DMS79 (cell line): ENCODE measurements at regions not wholly inside any gene's neighbourhood (a gene's known extent, or its start where the extent isn't known, plus 50 kb on each side); places are given as distances from the start of the nearest gene placed in this dataset.

Experiments
- DNase-seq: peaks from one replicate; lab custom pipeline; 2025; lab: John Stamatoyannopoulos, UW

DNA sequence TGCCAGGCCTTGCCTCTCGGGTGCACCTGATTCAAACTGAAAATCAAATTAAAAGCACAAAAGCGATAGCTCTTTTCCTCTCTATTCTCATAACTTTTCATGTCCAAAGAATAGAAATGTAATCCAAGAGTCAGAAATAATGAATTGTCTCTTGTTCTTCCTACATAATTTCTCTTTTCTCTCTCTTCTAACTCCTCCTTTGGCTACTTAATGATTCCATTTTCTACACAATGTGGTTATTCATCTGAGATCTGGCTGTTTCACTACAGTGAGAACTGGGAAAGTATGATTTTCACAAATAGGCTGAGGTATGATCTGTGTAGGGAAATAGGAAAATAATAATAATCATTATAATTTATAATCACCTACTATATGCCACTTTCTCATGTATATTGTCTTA lies 703.5 kb downstream of the PDHA2 start:
- no peak for DNase-seq

DNA sequence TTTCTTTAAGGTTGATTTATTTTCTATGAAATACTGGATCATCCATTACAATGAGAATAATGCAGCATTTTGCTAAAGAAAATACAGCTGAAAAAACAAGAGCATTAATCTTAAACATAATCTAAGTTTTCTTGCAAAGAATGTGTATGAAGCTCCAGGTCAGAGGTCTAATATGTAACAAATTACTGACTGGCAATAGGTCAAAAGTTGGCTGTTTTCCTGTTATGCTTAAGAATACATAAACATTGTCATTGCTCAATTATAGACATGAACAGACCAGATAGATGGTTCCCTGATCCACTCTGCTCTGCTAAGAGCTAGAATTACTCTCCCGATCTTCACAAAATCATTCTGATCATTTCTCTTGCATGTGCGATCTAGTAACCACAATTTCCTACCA lies 718.6 kb downstream of the PDHA2 start:
- no peak for DNase-seq

DNA sequence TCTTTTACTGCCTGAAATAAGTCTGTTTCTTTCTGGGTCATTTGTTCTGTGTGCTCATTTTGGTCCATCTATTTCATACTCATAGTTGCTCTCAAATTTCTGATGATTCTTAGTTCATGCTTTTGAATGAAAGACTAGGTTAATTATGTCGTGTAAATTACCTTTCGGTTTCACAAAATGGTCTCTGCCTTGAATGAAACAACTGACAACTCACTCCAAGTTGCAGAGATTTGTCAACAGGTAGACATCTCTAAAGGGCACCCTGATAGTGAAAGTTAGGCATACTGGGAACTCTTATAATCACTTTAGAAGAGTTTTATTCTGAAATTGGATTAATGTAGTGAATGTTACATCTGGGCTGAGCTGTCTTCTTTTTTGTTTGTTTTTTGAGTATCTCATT lies 726.9 kb downstream of the PDHA2 start:
- no peak for DNase-seq

DNA sequence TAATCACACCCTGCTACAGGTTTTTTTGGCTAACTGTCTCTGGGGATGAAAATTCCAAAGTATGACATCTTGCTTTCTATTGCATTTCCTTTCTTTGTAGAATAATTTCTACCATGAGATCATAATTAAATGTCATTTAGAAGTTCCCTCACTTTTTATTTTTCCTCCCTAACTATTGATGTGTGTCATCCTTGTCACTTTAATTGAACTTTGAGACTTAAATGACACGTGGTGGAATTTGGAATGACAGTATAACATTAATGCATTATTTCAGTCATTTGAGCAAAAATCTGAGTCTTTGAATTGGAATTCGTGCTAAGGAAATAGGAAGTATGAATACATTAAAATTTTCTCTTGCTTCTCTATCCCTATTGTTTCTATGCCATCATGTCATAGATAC lies 745.4 kb downstream of the PDHA2 start:
- DNase-seq = no peak

DNA sequence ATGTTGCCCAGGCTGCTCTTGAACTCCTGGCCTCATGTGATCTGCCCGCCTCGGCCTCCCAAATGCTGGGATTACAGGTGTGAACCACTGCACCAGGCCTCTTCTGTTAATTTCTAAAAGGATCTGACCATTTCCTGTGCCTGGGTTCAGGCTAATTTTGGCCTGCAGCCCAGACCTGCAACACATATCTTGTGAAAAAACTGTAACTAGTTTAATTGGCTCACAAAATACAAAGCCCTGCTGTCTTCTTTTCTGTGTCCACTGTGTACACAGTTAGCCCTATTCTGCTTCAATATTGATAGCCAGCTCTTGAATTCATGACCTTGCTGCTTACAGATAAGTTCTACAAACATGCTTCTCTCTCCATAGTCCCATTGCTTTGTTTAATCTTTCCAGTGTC lies 753.5 kb downstream of the PDHA2 start:
- no peak for DNase-seq

DNA sequence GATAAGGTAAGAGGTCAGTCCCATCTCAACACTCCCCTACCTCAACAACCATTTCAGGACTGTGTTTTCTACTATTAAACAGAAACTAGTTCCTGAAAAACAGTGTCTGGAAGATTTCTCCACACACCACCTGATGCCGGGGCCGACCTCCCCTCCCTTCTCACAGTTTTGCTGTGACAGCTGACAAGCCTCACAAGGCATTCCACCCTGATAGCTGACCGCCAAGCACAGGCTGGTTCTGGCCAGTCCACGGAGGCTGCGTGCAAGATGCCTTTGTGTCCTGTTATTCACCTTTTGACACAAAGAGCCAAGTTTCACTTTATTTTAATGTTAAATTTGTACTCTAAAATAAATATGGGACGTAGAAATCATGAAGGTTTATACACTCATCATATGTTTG lies 758.6 kb downstream of the PDHA2 start:
- no peak for DNase-seq

DNA sequence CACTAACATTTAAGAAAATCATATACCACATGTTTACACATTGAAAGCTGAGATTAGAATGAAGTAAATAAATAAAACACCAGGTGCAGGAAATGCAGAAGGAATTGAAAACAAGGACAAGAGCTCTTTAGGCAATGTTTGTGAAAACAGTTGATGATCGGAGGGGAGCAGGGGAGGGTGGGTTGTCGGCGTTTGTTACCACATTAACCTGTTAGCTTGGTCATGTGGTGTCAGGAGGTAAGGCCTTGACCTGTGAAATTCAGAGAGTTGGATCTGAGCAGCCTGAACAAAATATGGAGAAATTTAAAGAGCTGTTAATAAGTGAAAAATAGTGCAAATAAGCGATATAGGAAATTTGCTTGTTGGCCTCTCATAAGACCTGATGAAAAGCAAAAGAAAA lies 759.9 kb downstream of the PDHA2 start:
- no peak for DNase-seq

DNA sequence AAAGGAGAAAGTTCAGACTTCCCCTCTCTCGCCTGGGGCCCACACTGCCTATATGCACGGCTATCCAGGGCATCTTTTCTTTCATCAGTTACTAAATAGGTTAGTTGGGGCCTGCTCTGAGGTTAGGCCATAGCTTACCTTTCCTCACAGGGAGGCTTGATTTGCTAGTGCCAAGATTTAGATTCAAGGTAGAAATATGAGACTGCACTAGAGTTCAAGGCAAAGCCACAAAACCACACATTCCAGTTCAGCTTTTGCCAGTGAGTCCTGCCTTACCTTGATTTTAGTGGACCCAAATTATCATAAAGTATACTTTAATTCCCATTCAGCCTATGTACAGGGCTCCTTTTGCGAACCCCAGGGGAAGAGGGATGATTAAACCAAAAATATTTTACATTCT lies 762.8 kb downstream of the PDHA2 start:
- DNase-seq = no peak

DNA sequence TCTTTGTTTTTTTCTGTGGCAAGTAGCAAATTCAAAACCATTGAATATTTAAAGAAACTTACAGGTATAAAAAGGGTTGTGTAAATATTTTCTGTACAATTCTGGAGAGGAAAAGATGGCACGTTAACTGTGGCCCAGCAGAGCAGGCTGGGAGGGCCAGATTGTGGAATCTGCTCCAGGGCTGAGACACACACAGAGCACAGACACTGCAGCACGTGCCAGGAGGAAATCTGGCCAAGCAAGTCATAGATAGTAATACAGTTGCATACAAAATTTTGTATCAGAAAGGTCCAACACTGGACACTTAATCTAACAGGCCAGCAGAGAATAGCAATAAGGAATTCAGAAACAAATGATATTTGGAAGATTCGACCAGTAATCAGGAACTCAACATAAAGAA lies 763.7 kb downstream of the PDHA2 start:
- DNase-seq = no peak

DNA sequence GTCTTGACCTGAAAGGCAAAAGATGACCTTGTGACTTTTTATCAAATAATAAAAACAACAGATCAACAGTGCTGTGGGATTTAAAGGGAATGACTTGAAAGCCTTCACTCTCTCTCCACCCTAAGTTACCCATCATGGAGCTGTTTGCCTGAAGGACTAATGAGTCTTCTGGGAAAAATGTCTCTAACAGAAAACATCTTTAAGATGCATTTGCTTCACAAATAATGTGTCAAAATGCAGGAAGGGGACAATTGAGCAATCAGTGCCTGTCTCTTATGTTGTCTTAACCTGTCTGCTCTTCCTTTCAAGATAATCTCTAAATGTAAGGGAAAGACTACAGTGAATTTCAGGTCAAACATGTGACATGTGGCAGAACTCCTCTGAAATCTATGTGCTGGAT lies 766.6 kb downstream of the PDHA2 start:
- no peak for DNase-seq

DNA sequence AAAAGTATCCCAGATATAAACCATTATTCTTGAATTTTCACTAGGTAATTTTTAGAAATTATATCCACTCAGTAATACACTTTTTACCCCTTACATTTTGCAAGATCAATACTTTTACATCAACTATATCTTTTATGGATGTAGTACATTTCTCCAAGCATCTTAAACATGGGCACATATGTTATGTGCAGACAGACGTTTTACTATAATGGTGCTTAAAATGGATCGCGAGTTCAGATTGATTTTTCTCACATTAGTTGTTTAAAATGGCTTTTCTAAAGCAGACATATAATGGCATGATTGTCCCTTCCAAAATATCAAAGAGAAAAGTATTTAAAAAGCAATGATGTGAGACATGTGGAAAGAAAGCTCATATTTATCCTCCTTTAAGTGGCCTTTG lies 786.1 kb downstream of the PDHA2 start:
- DNase-seq = no peak

DNA sequence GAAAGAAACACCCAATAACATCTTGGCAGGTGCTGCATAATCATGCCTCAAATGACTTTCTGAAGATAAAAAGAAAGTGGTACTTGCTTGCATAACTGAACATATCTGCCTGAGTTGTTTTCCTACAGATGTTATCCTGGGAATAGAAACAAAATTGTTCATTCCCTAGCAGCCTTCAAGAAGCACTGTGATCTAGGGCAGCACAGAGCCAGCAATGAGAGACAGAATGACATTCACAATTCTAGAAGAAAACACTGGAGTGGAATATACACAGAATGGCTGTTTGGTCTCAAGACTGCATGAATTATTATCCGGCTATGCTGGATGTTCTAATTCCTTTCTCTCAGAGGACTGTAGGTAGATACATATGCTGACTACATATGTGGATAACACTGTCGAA lies 790.9 kb downstream of the PDHA2 start:
- no peak for DNase-seq

DNA sequence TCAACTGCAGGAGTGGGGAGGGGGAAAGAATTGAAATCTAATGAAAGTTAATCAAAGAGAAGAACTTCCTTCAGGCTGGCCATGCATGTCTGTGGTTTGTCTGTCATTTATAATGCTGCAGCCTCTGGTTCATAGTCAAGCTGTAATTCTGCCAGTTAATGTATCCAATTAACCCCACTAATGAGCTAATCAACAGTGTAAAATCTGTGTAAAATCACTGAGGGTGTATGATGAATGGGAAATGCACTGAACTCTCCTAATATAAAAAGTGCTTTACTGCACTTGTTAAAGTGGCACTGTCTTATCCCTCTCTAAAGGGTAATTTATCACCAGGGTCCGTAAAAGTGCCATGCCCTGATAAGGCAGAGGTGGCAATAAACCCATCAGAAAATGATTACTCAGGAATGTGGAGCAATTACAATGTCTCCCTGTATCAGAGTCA lies 798.1 kb downstream of the PDHA2 start:
- no peak for DNase-seq

DNA sequence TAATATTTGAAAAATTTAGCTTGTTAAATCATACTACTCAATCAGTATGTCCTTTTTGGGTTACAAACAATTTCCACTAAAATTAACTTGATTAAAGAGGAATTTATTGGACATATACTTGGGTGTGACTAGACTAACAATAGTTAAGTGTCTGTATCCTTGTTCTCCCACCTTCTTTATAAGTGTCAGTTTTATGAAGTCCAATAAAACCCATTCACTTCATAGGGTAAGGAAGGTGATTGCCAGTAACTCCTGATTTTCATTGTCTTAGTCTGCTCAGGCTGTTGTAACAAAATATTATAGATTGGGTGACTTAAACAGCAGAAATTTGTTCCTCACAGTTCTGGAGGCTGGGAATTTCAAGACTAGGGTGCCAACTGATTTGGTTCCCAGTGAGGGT lies 800.0 kb downstream of the PDHA2 start:
- no peak for DNase-seq

DNA sequence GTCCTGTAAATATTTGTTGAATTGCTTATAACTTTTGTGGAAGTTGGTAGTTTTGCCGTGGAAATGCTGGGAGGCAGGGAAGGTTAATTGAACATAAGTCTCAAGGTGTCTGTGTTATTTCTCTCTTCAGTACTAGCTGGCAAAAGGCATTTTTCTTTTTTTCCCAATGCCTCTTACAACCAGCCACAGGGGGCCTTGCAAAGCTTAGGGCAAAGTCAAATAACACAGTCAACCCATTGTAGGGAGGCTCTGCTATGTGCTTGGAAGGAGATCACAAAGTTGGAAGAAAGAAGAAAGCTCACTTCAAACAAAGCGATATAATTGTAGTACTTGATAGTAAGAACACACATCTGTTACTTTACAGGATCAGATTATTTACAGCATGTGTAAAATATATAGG lies 802.6 kb downstream of the PDHA2 start:
- DNase-seq = no peak

DNA sequence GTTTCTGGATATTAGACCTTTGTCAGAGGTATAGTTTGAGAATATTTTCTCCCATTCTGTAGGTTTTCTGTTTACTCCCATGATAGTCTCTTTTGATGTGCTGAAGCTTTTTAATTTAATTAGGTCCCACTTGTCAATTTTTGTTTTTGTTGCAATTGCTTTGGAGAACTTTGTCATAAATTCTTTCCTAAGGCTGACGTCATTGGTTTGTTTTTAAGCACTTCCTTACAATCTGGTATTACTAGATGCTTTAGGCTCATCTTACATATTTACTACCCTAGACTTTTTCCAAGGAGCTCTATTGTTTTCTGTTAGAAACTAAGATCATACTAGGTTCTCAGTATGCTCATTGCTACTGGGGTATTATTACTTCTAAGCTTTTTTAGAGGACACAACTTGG lies 806.3 kb downstream of the PDHA2 start:
- DNase-seq = no peak

DNA sequence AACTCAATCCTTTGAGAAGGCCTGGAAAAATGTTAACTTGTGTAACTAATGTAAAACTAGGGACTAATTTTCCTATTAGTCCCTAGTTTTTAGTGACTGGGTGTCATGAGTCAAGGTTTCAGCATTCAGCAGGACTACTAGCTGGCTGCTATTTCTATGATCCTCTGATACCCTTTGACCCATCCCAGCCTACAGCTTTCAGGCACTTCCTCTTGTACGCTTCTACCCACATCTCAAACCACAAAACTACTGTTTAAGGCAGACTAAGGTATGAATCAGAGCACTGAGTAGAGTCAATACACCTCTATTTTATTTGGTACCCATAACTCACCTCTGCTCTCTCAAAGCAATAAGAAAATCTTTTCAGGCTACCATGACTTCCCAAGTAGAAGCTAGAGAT lies 809.6 kb downstream of the PDHA2 start:
- no peak for DNase-seq

DNA sequence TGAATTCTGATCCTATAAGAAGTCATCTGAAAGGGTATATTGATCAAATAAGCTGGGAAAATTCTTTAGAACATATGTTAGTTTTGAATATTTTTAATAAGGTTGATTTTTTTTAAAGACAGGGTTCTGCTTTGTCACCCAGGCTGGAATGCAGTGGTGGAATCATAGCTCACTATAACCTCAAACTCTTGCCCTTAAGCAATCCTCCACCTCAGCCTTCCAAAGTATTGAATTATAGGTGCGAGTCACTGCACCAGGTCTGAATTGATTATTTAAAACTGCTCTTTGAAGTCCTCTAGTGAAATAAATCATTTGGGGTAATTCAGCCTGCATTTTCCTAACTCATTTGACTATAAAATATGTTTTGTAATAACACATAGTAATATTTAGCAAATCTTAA lies 812.3 kb downstream of the PDHA2 start:
- DNase-seq = no peak

DNA sequence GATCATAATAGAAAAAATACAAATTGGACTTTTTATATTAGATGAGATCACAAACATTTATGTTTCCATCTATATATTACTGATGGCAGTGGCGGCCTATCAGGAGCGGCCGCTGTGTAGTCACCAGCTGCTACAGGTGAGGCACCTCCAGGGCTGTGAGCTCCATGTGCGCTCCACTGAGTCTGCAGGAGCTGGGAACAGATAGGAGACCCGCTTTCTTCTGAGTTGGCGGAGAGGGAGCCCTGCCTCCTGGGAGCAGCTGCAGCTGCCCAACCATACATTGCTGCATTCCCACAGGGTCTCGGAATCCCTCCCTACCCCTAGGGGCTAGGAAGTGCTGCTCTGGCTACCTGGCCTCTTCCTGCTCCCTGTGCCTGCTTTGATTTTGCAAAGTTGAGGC lies 812.9 kb downstream of the PDHA2 start:
- no peak for DNase-seq

DNA sequence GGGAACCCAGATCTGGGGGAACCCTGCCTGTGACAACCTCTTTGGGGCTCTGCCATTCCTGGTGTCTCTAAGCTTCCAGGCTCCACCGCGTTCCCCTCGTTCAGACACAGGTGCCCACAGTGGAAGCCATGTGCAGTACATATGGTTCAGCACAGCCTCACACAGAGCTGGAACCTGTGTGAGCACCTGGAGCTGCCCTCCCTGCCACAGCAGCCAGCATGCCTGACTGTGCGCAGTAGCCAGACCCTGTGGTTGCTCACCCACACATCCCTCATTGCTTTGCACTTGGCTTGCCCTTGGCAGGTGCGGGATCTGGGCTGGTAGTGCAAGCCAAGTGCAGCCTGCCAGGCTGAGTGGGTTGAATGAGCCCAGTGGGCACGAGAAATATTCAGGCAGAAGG lies 814.2 kb downstream of the PDHA2 start:
- no peak for DNase-seq

DNA sequence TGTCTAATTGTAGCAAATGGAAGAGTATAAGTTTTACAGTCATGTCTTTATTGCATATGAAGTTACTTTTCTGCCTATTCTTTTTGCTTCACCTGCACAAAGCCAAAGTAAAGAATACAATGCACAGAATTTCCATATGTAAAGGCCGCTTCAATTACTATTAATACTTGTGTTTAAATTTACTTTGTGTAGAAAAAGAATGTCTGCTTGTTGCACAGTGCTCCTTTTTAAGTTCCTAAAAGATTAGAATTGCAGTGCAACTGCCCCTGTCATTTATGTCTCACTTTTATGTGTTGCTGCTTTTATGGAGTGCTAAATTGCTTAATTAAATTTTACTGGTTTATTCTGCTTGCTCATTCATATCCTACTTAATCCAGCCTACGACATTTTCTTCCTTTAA lies 830.5 kb downstream of the PDHA2 start:
- DNase-seq = no peak

DNA sequence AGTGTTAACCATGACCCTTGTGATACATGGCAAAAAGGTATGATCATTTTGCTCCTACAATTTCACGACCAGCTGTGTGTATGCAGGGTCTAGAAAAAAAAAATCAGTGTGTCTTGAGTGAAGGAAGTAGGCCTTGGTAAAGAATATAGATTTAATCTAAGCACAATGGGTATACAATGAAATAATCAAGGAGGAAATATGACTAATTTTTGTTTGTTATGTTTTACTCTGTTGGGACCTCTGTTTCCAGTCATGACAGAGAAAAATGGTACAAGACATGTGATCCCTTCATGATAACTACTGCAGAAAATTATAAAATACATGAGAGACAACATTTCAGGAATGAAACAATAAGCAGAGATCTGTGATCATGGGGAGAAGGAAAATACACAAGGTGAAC lies 835.5 kb downstream of the PDHA2 start:
- no peak for DNase-seq

DNA sequence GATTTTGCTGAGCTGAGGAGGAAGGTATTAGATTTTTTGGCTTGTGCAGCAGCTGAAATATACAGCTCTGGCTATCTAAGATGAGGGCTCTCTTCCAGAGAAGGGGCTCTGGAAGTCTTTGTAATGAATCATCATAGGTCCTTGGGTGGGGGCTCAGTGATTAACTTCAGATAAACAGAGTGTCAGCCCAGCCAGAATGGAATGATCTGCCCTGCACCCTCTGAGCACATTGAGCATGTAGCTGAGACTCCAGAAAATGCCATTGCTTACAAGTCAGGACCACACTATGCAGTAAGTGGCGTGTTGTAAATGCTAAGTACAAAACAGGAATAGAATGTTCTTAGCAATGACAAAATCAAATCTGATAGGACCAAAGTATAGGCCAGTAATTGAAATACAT lies 836.0 kb downstream of the PDHA2 start:
- no peak for DNase-seq

DNA sequence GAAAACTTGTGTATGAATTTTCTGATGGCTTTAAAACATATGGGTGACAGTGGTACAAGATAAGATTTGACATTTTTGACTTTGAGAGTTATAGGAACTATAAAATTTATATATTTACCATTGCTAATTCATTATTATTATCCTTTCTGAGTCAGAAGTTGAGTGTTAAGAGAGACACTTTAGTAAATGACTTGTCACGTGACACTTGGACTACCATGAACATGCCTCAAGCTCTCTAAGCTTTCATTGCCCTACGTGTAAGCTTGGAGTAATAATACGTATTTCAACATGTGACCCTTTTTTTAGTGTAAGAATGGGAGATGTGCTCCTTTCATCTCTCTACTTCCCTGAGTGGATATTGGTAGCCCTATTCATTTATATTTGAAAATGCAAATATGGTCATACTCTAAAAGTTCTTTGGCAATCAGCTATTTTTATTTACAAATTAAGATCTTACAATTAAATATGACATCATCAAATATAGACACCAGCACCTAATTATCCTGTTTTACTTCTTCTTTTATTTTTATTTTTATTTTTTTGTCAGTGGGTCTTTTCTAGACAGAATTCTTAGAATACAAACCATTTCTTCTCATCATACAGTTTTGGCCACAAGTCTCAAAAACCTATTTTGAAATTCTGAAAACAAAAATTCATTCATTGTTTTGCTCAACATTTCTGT lies 837.0 kb downstream of the PDHA2 start:
- no peak for DNase-seq

DNA sequence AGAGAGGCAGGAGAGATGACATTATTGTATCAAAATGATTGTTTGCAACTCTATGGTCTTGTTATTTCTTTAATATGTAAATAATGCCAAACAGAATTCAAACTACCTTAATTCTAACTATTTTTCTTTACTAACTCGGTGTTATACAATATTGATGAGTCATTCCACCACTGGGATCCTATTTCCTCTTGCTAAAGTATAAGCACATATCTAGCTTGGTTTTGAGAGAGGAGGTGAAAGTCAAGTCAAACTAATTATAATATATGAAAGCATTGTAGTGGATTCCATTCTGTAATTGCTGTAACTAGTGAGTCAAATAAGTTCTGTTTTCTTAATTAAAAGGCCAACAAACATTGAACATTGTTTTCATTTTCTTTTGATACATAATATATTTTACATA lies 837.6 kb downstream of the PDHA2 start:
- no peak for DNase-seq
